GM21515 (cell line): ENCODE measurements at regions not wholly inside any gene's neighbourhood (a gene's known extent, or its start where the extent isn't known, plus 50 kb on each side); places are given as distances from the start of the nearest gene placed in this dataset.
"Not testable (repeated sequence)": the region's sequence is repeated elsewhere in the genome, so short reads cannot be mapped to it uniquely, and the experiment has no call there.

Experiments used
- ATAC-seq: cut with Tn5 transposase; IDR thresholded peaks from one replicate; pipeline ENCODE4 v1.9.1; 2021; ENCODE audit not compliant: unreplicated experiment

DNA sequence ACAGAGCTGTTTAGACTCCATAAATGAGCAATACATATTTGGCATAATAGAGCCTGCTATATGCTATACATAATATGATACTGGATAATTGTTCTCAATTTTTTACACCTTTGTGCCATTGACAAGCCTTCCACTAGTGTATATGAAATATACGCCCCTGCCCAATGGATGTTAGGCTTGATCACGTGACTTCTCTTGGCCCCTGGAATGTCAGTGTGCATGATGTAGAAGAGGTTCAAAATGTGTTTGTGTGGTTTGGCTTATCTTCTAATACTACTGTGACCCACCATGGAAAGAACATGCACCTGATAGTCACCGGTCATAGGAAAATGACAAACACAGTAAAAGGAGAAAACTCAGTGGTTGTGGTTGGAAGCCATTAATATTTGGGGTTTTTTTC, 479.4 kb downstream of the PCDH20 start:
- ATAC-seq: no peak

DNA sequence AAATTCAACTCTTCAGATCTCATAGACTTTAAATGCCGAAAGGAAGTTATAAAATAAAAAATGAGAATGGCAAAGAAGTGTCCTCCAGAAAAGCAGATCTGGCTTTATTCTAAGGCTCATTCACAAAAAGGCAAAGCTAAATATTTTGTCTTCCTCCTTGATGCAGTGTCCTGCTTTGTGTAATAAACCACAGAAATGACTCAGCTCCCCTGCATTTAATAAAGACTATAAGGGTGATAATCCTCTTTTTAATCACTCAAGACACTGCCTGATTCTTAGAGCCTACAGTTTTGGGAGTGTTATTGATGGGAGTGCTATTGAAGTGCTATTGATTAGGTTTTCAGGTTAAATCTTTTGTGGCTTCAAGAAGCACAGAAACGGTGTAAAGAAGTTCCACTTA, 482.0 kb downstream of the PCDH20 start:
- ATAC-seq: no peak

DNA sequence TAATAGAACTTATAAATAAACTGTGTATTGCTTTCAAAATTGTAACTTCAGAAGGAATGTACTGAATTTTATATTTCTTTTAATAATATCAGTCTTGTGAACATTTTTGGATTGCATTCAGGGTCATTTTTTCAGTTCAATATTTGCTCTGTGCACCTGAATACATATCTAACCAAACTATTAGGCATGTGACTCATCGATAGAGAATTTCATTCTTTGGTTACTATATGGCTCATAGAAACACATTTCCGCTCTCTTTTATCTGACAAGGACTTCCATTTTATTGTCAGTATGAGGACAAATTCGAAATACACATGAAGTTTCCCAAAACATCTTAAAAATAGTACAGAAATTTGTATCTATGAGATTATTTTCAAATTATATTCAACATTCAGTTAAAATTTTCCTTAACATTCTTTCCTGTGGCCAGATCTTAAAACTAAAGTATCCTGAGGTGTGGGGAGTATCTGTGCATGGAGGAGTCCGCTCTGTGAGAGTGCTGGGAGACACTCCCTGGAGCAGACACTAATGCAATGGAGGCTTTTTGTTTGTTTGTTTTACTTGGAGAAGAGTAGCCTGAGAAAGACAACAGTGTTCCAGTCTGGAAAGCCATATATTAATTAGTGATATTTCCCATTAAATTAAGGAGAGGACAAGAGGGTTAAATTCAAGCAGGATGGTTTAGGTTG, 483.6 kb downstream of the PCDH20 start:
- ATAC-seq: no peak

DNA sequence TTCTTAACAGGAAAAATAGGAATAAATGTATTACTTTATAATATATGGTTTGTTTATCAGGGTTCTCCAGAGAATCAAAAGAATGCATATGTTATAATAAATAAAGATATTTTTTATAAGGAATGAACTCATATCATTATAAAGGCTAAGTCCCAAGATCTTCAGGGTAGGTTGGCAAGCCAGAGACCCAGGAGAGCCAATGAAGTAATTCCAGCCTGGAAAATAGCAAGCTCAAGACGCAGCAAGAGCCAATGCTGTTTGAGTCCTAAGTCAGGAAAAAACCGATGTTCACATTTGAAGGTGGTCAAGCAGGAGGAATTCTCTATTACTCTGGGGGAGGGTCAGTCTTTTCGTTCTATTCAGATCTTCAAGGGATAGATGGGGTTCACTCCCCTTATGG, 490.0 kb downstream of the PCDH20 start:
- ATAC-seq: no peak

DNA sequence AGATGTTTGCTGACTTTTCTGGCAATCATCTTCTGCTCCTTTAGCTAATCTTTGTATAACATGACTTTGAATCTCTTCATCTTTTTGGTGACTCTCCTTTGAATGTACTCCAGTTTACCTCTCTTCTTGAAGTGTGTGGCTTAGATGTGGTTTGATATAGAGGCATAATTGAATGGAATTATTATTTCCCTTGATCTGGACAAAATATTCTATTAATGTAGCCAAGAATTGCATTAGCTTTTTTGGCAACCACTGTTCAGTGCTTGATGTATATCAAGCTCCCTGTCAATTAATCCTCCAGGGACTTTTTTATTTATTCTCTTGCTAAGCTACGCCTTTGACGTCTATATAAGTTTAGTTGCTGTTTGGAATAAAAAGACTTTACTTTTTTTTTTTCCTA, 490.8 kb downstream of the PCDH20 start:
- no peak for ATAC-seq

DNA sequence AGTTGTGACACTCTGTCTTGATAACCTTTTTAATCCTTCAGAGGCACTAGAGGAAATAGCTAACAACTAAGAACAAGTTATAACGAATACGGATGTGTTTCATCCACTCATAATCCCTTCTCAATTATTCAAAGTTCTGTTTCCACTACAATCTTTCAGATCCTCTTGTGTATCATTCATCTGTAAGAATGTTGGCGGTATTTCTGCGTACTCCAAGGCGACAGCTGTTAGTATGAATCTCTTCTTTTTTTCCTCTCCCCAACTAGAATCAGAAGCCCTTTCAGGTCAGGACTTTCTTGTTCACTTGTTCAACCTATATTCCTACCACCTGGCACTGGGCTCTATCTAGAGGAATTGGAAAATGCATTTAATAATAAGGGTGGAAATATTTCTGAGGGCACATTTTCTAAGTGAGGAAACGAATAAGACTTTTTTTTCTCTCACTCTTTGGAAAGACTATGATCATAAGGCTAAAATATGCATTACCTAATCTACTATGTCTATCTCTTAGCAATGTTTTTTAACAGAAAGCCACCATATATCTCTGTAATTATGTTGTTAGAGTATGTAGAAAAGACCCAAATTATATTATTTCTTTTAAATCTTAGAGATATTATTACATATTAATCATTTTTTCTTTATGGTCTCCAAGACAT, 492.9 kb downstream of the PCDH20 start:
- ATAC-seq: no peak

DNA sequence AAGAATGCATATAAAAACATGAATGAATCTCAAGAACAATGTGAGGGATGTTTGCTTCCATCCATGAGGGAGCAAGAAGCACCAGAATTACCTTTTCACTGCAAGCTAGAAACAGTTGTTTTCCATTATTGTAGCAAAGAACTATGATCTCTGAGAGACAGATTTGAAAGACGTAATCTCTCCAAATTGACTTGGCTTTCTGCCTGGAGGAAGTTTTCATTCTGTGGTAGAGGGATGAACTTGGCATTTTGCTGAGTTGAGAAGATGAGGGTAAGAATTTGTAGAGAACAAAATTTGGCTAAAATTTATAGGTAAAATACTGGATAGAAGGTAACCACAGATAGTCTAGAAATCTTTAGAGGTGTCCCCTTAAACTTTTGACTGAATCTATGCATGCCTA, 496.8 kb downstream of the TDRD3 start:
- ATAC-seq: no peak

DNA sequence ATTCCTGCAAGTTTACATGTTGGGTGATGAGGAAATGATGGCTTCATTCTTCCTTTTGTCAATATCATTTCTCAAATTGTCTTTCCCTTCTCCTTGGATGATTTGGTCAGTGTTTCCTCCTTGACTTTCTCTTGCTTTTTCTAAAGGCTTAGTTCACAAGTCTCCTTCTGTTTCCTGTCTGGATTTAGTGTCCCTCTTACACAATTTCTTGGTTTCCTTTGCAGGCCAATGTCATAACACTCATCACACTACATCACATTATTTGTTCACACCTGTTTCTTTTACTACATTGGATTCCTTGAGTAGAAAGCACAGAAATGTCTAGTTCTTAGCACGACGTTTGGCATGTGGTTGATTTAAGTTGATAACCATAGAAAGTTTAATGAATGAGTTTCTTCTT, 490.7 kb downstream of the TDRD3 start:
- ATAC-seq: no peak

DNA sequence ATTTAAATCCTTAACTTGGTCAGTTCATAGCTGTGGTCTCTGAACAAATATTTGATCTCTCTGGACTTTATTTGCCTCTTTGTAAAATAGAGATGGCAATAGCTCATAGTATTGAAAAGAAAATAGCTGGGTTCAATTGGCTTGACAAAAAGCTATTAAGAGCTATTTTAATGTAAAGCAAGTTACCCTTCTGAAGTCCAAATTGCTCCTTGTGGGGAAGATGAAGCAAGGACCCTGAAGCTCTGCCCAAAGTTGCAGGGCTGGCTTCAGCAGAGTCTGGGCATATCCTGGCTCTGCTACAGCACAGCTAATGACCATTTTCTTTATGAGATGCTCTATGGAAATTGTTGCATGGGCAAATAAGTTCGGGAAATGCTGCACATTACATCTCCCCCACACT, 484.5 kb downstream of the TDRD3 start:
- ATAC-seq: no peak

DNA sequence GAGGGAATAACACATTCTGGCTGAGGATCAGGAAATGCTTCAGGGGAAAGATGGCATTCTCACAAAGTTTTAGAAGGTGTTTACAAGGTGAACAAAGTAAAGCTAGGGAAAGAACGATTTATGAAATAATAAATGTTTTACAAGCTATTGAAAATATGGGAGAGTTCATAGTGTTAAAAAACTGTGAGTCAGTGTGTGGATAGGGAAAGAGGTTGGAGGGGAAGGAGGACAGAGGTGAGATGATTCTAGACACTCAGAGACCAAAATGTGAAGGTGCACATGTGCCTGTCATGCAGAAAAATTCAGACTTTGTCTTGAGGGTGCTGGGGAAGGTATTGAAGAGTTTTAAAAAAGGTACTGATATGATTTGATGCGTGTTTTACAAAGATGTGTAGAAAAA, 476.1 kb downstream of the TDRD3 start:
- ATAC-seq: no peak

DNA sequence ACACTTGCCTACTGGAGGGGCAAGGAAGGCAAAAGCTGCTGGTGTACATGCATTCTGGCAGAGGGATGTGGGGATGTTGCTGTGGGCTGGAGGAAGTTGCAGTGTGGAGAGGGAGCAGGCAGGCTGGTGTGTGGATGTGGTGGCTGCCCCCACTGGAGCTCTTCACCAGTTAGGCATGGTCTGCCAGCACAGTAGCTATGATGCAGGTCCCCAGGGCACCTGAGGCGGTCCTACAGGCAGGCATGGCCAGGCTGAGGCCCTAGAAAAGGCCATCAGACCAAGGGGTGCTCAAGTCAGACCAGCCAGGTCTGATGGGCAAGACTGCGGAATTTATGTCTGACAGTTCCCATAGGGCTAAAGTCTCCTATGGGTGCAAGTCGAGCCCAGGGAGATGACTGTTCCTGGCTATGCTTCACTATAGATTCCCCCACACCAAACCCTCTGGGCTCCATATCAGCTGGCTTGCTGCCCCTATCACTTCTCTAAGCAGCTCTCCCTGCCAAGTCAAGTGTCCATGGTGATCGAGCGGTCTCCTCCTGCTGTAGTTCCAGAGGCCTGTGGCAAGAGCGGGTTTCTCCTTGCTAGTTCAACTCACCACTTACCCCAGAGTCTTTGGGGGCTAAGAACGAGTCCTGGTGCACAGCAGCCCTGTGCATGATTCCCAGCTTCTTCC, 473.1 kb downstream of the TDRD3 start:
- ATAC-seq: no peak

DNA sequence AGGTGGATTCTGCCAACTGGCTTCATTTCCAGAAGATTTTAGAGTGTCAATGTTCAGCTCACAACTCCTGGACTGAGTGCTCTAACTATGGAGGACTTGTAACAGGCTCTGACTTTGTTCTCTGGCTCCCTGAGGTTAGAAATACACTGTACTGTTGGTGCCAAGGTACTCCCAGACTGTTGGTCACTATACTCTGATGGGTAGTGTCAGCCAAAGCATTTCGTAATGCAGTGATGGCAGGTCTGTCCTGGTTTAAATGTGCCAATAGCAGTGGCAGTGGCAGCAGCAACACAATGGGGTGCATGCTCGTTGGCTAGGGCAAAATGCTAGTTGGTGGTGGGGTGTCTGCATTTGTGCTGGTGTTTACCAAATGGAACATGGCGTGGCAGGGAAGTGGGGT, 472.2 kb downstream of the TDRD3 start:
- ATAC-seq: no peak

DNA sequence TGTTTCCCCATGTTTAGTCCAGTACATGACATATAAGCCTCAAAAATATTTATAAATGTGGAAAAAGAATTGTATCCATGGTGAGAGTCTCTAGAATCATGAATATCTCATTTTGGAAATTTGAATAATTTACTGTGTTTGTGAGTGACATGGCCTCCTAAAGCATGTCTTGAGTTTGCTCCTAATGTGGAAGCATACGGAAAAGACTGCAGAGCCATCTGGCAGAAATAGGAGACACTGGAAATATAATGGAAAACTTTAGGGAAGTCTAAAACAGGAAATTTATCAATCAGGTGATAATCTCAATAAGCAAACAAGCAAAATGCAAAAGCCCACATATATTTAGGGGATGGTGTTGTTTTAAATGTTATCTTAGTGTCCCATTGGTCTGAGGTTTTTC, 465.0 kb downstream of the TDRD3 start:
- no peak for ATAC-seq

DNA sequence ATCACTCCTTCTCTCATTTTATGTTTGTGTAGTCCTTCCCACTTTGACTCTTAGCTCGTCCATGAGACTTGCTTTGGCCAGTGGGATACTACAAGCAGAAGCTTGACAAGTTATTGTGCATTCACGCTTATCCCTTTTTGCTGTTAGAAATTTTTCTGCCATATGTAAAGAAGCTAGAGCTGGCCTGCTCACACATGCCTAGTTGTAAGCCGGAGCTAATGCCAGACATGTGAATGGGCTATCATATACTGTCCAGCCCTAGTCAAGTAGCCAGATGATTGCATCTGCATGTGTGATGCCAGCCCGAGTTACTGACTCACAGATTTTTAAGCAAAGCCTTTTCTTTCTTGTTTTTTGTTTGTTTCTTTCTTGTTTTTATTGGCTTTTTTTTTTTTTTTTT, 460.7 kb downstream of the TDRD3 start:
- ATAC-seq: no peak

DNA sequence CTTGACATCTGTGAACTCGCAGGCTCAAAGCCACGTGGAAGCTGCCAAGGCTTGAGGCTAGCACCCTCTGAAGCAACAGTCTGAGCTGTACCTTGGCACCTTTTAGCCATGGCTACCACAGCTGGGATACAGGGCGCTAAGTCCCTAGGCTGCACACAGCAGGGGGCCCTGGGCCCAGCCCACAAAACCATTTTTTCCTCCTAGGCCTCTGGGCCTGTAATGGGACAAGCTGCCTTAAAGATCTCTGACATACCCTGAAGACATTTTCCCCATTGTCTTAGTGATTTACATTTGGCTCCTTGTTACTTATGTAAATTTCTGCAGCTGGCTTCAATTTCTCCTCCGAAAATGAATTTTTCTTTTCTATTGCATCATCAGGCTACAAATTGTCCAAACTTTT, 455.9 kb downstream of the TDRD3 start:
- ATAC-seq: no peak

DNA sequence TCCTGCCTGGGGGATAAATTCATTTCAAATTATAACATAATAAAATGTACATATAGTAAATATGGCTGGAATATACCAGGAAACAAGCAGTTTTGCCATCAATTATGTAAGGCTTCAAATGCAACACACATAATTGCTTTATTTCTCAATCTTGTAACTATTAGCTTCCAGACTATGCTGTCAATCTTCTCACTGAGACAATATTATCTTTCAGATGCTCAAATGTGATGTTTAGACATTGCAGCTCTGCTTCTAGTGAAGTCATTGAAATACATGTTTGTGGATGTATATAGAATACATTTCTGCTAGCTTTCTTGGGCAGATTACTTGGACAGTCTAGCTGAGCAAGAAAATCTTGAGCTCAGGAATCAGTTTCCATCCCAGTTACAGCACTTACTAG, 454.4 kb downstream of the TDRD3 start:
- ATAC-seq: no peak

DNA sequence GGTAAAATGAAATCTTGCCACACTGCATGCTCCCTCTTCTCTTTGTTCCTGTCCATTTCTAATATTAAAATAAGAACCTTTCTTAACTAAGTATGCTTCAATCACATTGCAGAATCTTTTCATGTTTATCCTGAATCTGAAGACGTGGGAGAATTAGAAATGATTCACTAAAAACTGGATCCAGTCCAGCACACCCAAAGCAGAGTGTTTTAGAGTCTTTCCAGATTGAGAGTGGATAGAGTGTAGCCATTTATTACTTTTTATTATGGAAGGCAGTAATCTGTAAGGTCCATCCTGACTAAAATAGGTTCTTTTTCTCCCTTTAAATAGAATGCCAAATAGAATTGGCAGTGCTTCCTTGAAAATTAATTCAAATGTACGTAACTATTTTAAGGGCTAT, 453.5 kb downstream of the TDRD3 start:
- ATAC-seq: no peak

DNA sequence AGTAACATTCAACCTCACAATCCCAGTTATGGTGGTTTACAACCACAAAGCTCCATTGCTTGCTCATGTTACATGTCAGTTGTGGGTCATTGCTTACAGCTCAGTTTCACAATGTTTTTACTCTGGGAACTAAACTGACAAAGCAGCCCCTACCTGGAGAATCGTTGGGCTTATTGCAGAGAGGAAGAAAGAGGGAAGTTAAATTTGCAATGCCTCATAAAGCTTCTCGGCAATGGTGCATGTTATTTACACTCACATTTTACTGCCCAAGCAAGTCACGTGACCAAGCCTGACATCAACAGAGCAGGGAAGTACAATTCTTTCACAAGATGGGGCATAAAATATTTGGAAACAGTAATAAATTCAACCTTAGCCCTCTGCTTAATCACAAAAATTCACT, 441.6 kb downstream of the TDRD3 start:
- ATAC-seq: no peak

DNA sequence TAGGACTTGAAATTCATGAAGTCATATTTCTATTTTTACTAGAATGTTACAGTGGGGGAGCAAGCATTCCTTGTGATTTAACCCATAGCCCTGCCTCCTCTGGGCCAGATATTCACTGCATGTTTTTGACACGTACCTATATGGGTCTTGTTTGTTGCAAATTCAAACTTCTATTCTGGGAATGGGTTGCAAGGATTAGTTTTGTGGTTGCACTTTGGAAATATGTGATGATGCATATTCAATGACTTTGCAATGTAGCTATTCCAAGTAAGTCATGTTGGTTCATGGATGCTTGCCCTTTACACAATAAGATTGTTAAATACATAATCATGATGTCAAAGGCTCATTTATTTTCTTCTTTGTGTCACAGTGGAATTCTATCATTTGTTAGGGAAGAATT, 440.8 kb downstream of the TDRD3 start:
- no peak for ATAC-seq

DNA sequence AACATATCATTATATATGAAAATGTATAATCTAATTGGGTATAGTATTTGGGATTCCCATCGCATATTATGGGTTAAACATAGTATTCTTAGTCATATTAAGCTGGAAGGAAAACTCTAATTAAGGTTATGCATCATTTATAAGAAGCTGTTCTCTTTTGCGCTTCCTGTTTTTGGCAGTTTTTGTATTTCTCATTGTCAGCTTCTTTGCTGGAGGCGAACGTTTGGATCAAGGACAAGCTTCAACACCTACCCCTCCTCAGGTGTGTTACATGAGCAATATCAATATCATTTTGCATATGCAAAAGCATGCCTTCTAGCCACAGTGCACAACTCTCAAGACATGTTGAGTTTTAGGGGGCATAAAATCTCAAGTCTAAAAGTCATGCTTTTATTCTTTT, 439.8 kb downstream of the TDRD3 start:
- ATAC-seq: no peak

DNA sequence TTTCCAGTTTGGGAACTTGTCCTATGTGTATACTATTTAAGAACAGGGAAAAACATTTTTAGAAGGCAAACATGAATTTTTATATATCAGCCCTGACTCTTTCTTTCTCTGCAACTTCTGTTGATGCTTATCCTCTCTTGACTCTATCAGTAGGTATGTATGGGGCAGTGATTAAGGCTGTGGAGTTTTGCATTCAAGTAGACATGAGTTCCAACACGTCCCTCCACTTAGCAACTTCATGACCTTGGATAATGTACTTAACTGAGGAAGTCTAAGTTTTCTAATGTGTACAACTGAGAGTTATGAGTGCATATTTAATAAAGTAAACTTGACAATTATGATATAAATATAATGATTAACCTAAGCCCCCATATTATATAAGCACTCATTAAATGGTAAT, 414.6 kb downstream of the TDRD3 start:
- ATAC-seq: no peak

DNA sequence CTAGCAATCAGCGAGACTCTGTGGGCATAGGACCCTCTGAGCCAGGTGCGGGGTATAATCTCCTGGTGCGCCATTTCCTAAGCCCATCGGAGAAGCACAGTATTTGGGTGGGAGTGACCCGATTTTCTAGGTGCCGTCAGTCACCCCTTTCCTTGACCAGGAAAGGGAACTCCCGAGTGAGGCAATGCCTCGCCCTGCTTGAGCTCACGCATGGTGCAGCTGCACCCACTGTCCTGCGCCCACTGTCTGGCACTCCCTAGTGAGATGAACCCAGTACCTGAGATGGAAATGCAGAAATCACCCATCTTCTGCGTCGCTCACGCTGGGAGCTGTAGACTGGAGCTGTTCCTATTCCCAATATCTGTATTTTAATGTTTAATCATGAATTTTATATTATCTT, 408.6 kb downstream of the TDRD3 start:
- ATAC-seq: not testable (repeated sequence)

DNA sequence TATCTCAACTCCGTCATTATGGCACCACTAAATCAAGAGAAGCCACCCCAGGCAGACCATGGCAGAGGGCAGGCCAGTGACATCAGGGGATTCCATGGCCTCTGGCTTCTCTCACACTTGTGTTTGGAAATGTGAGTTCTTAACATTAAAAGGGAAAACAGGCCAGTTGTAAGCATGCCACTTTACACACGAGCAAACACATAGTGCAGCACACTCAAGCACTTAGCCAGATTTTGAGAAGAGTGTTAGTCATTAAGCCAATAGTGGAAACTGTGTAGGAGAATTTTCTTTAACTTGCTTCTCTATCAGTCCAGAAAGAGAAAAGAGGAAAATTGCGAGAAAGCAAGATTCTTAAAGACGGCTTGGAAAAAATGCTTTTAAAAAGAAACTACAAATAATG, 401.5 kb downstream of the TDRD3 start:
- no peak for ATAC-seq
